GM12872 (cell line): ENCODE measurements at regions not wholly inside any gene's neighbourhood (a gene's known extent, or its start where the extent isn't known, plus 50 kb on each side); places are given as distances from the start of the nearest gene placed in this dataset.

Experiments
- CTCF ChIP-seq: IDR thresholded peaks from 3 replicates; pipeline ENCODE4 v1.5.1; 2011; ENCODE audit warnings: low read depth, mild to moderate bottlenecking, low read length, moderate library complexity; ENCODE audit not compliant: insufficient read depth

- TF ChIP-seq CTCF: no peak
Observed at GRCh38 chr7:4319280-4319679, 362.8 kb upstream of the FOXK1 start.

GRCh38 chr7:4325732-4326131 is 356.4 kb upstream of the FOXK1 start:
- no peak for TF ChIP-seq CTCF

- TF ChIP-seq CTCF: no peak
Observed at GRCh38 chr7:4331711-4332110, 350.4 kb upstream of the FOXK1 start.

- TF ChIP-seq CTCF: no peak
Observed at GRCh38 chr7:4338556-4338955, 343.5 kb upstream of the FOXK1 start.

GRCh38 chr7:4343272-4344247 is 338.5 kb upstream of the FOXK1 start:
- no peak for TF ChIP-seq CTCF

GRCh38 chr7:4345004-4345403 is 337.1 kb upstream of the FOXK1 start:
- TF ChIP-seq CTCF: no peak

GRCh38 chr7:4352069-4352468 is 330.0 kb upstream of the FOXK1 start:
- no peak for TF ChIP-seq CTCF
